SH-SY5Y (cell line): ENCODE measurements at regions not wholly inside any gene's neighbourhood (a gene's known extent, or its start where the extent isn't known, plus 50 kb on each side); places are given as distances from the start of the nearest gene placed in this dataset.

ENCODE experiments used
- GATA2 ChIP-seq: IDR thresholded peaks from 2 replicates; pipeline ENCODE4 v1.6.1; 2011; ENCODE audit warnings: mild to moderate bottlenecking, low read depth, low read length
- GATA3 ChIP-seq: IDR thresholded peaks from 2 replicates; pipeline ENCODE4 v1.6.1; 2011; ENCODE audit warnings: low read depth, mild to moderate bottlenecking, low read length, moderate library complexity

GRCh38 chr2:129902731-129903585 is 76.5 kb upstream of the RAB6C start:
- TF ChIP-seq GATA2: no peak
- no peak for TF ChIP-seq GATA3
